ENCODE measurements at regions not wholly inside any gene's neighbourhood (a gene's known extent, or its start where the extent isn't known, plus 50 kb on each side); places are given as distances from the start of the nearest gene placed in this dataset.

GRCh38 chr2:60603533-60604190 is 50.2 kb upstream of the BCL11A start:
- no peak for DNase-seq (ENCODE audit: low read depth)

GRCh38 chr2:60604486-60605064 is 51.1 kb upstream of the BCL11A start:
- no peak for DNase-seq (ENCODE audit: low read depth)

- no peak for DNase-seq (ENCODE audit: low read depth)
These were observed 52.4 kb upstream of the BCL11A start for GRCh38 chr2:60605866-60606265.

- DNase-seq (ENCODE audit: low read depth), result no peak
These were observed 55.2 kb upstream of the BCL11A start for GRCh38 chr2:60608679-60609078.

GRCh38 chr2:60612033-60612432 is 58.6 kb upstream of the BCL11A start:
- no peak for DNase-seq (ENCODE audit: low read depth)

GRCh38 chr2:60614319-60614718 is 60.9 kb upstream of the BCL11A start:
- no peak for DNase-seq (ENCODE audit: low read depth)

- no peak for DNase-seq (ENCODE audit: low read depth)
These were observed 68.4 kb upstream of the BCL11A start for GRCh38 chr2:60621688-60622429.

GRCh38 chr2:60623040-60623439 is 69.6 kb upstream of the BCL11A start:
- DNase-seq (ENCODE audit: low read depth), result no peak

GRCh38 chr2:60627412-60627811 is 74.0 kb upstream of the BCL11A start:
- no peak for DNase-seq (ENCODE audit: low read depth)

GRCh38 chr2:60628026-60628425 is 74.6 kb upstream of the BCL11A start:
- DNase-seq (ENCODE audit: low read depth), result no peak

GRCh38 chr2:60628615-60629304 is 75.3 kb upstream of the BCL11A start:
- no peak for DNase-seq (ENCODE audit: low read depth)

- no peak for DNase-seq (ENCODE audit: low read depth)
These were observed 75.8 kb upstream of the BCL11A start for GRCh38 chr2:60629305-60629662.

GRCh38 chr2:60629801-60630385 is 76.4 kb upstream of the BCL11A start:
- no peak for DNase-seq (ENCODE audit: low read depth)

- DNase-seq (ENCODE audit: low read depth), result no peak
These were observed 80.2 kb upstream of the BCL11A start for GRCh38 chr2:60633615-60634014.

- DNase-seq (ENCODE audit: low read depth), result no peak
These were observed 81.0 kb upstream of the BCL11A start for GRCh38 chr2:60634438-60634837.

GRCh38 chr2:60641811-60642788 is 88.6 kb upstream of the BCL11A start:
- DNase-seq (ENCODE audit: low read depth), result no peak

GRCh38 chr2:60643747-60644146 is 90.3 kb upstream of the BCL11A start:
- no peak for DNase-seq (ENCODE audit: low read depth)

- DNase-seq (ENCODE audit: low read depth), result no peak
These were observed 91.5 kb upstream of the BCL11A start for GRCh38 chr2:60644951-60645350.

GRCh38 chr2:60648191-60648590 is 94.7 kb upstream of the BCL11A start:
- no peak for DNase-seq (ENCODE audit: low read depth)

- no peak for DNase-seq (ENCODE audit: low read depth)
These were observed 96.3 kb upstream of the BCL11A start for GRCh38 chr2:60649721-60650120.

- no peak for DNase-seq (ENCODE audit: low read depth)
These were observed 99.4 kb upstream of the BCL11A start for GRCh38 chr2:60652832-60653340.
